ENCODE measurements at regions not wholly inside any gene's neighbourhood (a gene's known extent, or its start where the extent isn't known, plus 50 kb on each side); places are given as distances from the start of the nearest gene placed in this dataset.

DNA sequence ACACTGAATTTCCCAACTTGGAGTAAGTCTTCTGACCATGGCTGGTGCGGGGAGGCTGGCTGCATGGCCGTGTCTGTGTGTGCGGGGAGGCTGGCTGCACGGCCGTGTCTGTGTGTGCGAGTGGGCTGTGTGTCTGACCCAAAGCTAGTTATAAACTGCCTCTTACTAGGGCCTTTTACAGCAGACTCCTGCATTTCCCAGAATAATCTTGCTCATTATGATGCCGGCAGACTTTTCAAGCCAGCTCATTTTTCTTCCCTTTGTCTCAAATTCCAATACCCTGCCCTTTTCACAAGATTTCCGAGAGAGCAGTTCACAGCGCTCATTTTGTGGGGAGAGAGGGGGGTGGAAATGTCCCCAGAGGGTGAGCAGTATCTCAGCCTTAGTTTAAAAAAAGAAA is 470.7 kb upstream of the BRINP1 start:
- no peak for DNase-seq (ENCODE audit: low read depth in 4 of 4, low spot score in 1 of 4)

DNA sequence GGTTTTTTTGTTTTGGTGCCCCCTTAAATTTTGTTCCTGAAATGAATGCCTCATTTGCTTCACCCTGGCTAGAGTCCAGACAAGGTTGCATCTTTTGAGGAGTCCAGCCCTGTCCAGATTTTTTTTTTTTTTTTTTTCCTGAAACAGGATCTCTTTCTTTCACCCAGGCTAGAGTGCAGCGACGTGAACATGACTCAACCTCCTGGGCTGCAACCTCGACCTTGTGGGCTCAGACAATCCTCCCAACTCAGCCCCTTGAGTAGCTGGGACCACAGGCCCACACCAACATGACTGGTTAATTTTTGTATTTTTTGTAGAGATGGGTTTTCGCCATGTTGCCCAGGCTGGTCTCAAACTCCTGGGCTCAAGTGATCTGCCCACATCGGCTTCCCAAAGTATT is 469.0 kb upstream of the BRINP1 start:
- DNase-seq (ENCODE audit: low read depth in 4 of 4, low spot score in 1 of 4) = no peak

DNA sequence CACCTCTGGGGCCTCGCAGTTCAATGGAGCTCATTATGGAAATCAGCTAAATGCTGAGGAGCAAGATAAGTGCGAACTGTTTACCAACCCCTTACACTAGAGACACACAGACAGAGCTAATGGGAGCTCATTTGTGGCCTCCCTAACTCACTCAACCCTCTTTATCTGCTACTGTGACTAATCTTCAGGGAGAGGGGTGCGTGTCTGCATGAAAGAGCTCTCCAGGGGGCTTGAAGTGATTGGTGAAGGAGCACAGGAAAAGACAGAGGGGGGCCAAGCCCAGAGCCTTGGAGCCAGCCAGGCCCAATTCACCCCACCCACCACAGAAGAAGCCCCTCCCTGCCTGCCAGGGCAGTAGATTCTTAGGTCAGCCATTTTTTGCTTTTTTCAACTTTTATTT is 466.8 kb upstream of the BRINP1 start:
- no peak for DNase-seq (ENCODE audit: low read depth in 4 of 4, low spot score in 1 of 4)

DNA sequence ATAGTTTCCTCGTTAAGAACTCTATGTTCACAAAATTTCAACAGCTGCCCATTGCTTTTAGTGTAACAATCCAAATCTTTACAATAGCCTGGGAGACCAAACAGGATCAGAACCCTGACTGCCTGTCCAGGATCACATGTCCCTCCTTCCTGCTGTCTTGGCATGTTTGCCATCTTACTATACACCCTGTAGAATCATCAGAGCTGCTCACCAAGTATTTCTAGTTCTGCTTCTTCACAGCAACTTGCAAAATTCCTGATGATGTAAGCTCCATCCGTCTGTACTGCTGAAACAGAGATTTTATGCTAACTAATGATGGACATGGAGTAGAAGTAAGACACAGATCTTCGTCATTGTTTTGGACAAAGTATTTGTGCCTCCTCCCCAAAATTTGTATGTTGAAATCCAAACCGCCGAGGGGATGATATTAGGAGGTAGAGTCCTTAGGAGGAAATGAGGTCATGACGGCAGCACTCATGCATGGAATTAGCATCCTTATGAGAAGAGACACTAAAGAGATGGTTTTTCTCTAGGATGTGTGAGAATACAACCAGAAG is 464.9 kb upstream of the BRINP1 start:
- no peak for DNase-seq (ENCODE audit: low read depth in 4 of 4, low spot score in 1 of 4)

DNA sequence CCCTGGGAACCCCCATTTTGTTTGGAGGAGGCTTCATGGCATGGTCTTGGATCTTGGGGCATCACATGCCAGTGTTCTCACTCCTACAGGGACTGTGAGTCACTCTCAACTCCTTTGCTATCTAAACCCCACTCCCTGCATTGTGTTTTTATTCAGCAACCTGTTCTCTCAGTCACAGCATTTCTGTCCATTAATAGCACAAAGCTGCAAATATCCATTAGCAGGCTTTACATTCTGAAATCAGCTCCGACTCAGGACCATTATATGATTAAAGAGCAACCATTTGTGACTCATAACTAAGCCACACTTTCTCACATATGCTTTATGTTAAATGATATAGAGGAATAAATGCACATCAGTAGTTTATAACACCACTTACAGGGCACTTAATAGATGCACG is 462.1 kb upstream of the BRINP1 start:
- no peak for DNase-seq (ENCODE audit: low read depth in 4 of 4, low spot score in 1 of 4)

DNA sequence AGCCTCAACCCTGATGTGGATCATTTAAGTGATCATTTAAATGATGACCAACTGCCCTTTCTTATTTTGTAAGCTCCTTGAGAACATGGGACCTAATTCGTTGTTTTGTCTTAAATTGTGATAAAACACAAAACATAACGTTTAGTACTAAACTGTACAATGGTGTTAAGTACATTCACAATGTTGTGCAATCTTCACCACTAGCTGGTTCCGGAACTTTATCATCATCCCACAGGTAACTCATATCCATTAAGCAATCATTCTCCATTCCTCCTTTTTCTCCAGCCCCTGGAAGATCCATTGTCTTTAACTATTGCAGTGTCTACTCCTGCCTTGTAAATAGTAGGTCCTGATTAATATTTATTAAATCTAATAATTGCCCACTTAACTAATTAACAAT is 460.5 kb upstream of the BRINP1 start:
- DNase-seq (ENCODE audit: low read depth in 4 of 4, low spot score in 1 of 4) = no peak

DNA sequence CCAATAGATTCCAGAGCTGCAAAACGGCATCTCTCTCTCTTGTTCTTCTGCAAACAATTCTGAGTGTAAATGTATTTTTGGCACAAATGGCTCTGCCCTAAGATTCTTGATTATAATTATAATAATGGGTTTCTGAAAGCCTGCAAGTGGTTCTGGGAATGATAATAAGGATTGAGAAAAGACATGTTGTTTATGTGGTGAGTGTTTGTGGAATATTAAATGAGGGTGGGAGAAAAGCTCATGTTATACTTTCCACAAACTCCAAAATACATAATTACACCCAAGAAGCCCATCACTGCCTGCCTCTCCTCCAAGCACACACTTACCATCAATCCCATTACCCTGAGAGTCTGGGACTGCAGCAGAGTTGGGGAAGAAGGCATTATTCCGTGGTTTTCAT is 460.0 kb upstream of the BRINP1 start:
- no peak for DNase-seq (ENCODE audit: low read depth in 4 of 4, low spot score in 1 of 4)

DNA sequence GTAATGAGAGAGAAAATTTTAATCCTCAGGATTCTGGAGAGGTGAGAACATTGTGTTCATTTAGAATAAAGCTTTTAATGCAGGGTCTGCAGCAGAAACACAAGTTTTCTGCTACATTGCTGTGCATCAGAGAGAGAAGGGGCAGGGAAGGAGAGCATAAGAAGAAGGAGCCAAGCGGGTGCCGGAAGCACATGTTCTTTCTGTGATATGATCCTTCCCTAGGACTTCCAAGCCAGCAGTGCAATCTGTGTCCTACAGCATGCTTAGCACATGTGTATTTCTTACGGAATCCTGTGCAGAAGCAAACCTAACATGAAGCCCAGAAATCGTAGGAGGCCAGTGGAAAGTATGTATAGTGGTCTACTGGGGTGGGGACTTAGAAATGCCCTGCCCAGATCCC is 458.3 kb upstream of the BRINP1 start:
- DNase-seq (ENCODE audit: low read depth in 4 of 4, low spot score in 1 of 4) = no peak

DNA sequence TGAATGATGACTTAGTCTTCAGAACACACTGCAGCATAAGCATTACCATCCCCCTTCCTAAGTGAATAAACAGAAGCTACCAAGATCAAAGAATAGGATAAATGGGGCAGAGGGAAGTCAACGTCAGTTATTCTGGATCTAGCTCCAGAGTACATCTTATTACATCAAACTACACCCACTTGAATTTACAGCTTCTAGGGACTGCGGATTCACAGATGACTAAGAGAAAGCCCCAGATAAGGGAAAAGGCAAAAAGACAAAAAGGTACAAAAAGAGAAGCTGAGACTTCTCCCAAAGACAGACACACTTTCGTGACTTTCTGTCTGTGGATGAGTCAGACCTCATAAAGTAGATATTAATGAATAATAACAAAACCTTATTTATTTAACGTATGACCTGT is 457.9 kb upstream of the BRINP1 start:
- no peak for DNase-seq (ENCODE audit: low read depth in 4 of 4, low spot score in 1 of 4)

DNA sequence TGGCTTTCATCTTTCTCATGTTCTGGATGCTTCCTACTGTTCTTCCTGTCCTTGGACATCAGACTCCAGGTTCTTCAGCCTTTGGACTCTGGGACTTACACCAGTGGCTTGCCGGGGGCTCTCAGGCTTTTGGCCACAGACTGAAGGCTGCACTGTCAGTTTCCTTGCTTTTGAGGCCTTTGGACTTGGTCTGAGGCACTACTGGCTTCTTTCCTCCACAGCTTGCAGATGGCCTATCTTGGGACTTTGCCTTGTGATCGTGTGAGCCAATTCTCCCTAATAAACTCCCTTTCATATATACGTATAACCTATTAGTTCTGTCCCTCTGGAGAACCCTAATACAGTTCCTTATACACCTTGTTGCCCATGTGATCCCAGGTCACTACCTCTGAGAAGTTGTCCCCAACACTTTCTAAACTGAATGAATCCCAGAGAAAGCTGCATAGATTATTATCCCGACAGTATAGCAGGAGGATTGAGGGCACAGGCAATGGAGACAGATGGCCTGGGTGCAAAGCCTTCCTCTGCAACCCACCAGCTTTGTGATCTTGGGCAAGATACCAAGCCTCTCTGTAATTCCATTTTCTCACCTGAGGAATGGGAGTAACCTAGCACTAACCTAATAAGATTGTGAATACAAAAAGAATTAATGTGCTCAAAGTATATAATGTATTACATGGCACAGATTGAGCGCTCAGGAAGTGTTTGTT is 449.6 kb upstream of the BRINP1 start:
- no peak for DNase-seq (ENCODE audit: low read depth in 4 of 4, low spot score in 1 of 4)

DNA sequence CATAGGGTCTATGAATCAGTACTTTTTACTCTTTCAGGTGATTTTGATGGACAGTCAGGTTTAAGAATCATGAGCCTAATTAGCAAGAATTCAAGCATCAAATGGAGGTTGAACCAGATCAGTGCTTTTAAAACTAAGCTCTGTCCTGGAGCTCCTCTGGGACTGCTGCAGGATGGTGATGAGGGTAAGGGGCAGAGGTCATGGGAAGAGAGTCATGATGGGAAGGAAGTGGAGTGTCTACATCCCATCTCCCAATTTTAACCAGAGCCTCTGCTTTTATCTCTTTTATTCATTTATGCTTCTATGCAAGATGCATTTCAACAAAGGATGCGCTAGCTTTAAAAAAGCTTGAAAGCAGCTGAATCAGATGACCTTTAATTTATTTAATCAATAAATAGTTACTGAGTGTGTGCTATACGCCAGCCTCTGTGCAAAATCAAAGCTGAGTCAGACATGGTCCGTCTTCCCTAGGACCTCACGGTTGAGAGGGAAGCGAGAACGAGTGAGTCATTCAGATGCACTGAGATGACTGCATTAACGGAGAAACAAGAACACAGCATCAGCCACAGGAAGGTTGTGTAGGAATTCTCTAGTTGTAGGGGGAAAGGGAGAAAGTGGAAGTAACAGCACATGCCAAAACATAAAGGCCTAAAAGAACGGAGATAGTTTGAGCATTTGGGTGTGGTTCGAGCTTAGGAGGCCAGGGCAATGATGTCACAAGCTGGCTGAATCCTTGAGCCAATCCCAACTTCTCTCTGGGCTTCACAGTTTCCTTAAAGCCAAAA is 441.6 kb upstream of the BRINP1 start:
- no peak for DNase-seq (ENCODE audit: low read depth in 4 of 4, low spot score in 1 of 4)

DNA sequence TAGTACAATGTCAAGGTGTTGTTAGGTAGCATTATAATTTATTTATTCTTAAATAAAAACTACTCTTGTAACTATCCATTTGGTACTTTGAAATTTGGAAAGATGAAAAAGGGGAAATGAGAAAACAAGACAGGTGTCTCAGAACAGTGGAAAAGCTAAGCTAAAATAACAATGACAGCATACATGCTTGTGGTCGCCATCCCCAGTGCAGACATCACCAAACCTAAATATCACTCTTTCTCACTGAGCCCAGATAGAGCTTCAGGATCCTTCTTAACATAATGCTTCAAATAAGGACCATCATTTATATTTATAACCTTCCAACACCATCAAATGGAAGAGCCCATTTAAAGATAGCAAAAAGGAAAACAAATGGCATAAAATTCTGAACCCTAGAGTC is 434.4 kb upstream of the BRINP1 start:
- no peak for DNase-seq (ENCODE audit: low read depth in 4 of 4, low spot score in 1 of 4)

DNA sequence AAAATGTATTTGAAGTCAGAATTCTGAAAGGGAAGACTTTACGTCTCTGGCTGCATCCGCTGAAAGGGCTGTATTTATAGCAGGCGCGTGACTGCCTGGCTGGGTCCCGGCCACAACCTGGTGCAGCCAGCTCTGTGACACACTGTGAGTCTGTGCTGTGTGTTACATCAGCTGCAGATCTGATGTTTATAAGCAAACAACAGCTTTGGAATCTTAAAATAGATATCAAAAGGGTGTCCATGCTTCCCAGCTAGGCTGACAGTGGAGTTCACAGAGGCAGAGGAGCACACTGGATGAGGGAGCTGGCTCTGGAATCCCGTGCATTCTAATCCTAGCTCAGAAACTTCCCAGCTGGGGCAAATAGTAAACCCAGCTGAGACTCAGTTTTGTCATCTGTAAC is 433.4 kb upstream of the BRINP1 start:
- no peak for DNase-seq (ENCODE audit: low read depth in 4 of 4, low spot score in 1 of 4)

DNA sequence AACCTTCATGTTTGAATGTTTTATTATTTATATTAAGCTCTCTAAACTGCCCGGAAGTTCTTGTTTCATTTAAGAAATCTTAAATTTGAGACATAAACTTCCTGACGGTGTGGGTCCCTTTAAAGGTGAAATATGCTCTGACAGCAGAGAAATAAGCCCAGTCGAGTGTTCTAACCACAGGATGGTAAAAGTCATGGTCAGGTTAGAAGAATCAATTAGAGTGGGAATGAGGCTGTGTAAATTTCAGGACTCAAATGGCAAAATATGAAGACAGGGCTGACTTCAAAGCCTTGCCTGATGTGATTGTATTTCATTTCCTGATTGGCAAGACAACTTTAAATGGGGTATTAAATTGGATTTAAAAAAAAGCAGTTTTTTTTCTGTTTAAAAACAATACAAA is 432.9 kb upstream of the BRINP1 start:
- no peak for DNase-seq (ENCODE audit: low read depth in 4 of 4, low spot score in 1 of 4)

DNA sequence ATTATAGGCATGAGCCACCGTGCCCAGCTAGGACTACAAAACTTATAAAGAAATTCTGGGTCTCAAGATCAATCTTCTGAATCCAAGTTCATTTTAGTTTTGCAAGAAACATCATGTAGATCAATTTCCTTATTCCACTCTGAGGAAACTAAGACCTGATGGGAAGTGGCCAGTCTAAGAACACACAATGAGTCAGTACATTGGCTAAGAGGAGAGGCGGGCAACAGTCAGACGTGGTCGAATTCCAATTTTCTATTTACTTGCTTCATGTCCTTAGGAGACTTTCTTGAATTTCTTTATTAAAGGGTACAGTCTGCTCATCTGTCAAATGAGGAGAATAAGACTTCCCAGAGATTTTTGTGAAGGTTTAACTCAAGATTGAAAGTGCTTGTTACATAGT is 432.1 kb upstream of the BRINP1 start:
- no peak for DNase-seq (ENCODE audit: low read depth in 4 of 4, low spot score in 1 of 4)

DNA sequence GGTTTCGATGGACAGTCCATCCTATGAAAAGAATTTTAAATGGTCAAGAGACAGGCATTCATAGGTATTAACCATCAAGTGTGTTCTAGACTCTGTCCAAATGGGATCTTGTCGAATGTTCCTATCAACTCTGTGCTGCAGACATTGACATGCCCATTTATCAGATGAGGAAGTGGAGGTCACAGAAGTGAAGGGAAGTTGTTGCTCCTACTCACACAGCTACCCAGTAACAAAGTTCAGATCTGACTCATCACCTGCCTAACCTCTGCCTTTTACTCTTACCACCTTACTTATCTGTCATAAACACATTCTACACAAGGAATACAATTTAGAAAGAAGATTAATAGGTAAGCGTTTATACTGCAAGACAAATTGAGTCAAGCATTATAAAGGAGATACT is 426.2 kb upstream of the BRINP1 start:
- no peak for DNase-seq (ENCODE audit: low read depth in 4 of 4, low spot score in 1 of 4)

DNA sequence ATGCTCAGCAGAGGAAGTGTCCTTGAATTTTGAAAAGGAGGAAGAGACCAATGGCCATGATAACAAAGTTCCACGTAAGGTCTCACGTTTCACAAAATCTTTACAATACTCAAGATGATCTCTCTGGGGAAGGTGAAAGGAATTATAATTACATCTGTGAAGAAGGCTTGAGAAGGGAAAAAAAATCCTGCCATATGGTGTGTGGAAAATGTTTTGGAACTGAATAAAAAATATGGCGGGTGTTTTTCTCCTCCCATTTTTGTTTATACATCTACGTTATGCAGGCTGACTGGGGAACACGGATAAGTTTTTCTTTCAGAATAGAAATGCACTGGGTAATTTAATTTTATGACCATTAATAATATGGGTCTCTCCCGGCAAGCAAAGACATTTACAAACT is 425.6 kb upstream of the BRINP1 start:
- DNase-seq (ENCODE audit: low read depth in 4 of 4, low spot score in 1 of 4) = no peak

DNA sequence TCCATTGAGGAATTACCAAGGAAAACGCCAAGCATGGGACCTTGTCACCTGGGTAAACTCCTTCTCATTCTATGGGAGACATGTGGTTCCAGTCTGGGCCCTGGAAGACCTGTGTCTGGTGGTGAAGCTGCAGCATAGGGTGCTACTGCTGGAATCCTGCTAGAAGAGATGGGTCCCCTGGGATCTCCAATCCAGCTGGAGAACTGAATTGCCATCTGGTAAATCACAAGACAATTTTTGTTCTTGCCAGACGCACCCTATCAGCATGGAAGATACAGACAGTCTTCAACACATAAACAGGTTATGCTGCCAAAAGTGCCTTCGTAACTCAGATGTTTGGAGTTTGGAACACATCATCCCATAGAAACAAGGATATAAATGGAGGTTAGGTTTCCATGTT is 424.0 kb upstream of the BRINP1 start:
- no peak for DNase-seq (ENCODE audit: low read depth in 4 of 4, low spot score in 1 of 4)

DNA sequence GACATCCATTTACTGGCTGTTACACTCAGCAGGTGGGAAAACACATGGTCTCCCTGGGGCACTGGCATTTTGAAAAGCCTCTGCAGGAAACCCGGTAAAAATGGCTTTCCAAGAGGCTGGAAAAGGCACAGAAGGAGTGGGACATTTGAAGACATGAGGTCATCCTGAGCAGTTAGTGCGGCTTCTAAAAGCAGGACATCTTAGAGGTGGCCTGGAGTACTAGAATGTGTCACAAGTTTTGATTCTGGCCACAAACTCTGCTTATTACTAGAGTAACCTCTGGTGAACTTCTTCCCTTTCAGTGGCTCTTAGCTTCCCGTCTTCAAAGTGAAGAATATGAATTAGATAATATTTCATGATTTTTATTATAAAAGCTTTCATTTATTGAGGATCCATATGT is 423.0 kb upstream of the BRINP1 start:
- no peak for DNase-seq (ENCODE audit: low read depth in 4 of 4, low spot score in 1 of 4)

DNA sequence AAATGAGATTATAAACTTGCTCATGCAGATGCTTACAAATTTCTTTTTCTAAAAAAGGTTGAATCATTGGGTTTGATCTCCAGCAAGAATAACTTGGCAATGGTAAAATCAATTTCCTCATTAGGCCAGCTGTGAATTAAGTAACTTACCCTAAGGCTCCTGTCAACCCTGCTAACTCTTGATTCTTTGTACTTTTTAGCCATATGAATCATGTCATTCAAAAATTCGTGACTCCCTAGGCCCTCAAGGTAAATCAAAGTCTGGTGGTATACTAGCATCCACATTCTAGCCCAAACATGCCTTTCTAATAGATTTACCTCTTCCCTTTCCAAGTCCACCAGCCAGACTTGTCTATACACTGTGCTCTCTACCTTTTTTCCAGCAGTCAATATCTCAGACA is 420.8 kb upstream of the BRINP1 start:
- DNase-seq (ENCODE audit: low read depth in 4 of 4, low spot score in 1 of 4) = no peak

DNA sequence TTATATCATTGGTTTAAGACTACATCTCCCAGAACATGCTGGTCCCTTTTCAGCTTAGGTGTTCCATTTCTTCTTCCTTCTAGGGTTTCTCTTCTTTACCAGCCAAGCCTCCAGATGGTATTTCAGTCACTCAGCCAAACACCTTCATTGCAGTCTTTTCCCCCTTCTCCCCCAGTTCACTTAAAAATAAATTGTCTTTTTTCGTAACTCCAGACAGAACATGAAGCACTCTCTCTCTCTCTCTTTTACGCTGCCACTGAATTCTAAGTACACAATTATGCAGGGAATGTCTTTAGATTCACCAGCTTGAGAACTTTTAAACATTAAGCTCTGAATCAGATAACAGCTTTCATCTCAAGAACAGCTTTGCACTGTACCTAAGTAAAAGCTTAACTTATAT is 419.7 kb upstream of the BRINP1 start:
- no peak for DNase-seq (ENCODE audit: low read depth in 4 of 4, low spot score in 1 of 4)

DNA sequence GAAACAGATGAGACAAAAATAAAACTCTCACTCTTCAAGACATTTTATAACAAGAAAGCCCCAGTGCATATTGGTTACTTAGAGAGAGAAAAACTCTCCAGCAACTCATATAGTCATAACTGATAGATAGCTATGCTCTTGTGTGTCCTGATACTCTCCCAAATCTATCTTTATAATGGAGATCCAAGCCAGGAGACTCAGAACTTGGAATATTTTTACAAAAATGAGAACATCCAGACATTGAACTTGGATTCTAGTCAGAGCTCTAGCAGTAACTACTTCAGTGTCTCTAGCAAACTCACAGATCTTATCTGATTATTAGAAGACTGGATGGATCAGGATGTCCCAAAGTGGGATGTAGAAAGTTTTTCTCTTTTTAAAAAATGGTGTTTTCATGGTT is 412.7 kb upstream of the BRINP1 start:
- no peak for DNase-seq (ENCODE audit: low read depth in 4 of 4, low spot score in 1 of 4)

DNA sequence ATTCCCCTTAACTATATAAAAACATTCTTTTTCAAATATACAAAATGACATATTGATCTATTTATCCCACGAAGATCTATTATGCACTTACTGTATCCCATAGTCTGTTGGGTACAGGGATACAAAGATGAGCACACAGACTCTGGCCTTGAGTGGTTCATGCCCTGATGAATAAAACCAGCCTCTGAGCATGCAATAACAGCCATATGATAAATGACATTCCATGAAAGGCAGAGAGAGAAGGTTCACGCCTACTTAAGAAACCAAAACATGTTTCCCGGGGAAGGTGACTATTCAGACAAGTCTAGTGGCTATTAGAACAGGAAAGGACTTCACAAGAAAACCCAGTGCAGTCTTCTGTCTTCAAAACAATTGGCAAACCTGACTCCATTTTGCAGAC is 406.2 kb upstream of the BRINP1 start:
- DNase-seq (ENCODE audit: low read depth in 4 of 4, low spot score in 1 of 4) = no peak
